ENCODE measurements at regions not wholly inside any gene's neighbourhood (a gene's known extent, or its start where the extent isn't known, plus 50 kb on each side); places are given as distances from the start of the nearest gene placed in this dataset.

DNA sequence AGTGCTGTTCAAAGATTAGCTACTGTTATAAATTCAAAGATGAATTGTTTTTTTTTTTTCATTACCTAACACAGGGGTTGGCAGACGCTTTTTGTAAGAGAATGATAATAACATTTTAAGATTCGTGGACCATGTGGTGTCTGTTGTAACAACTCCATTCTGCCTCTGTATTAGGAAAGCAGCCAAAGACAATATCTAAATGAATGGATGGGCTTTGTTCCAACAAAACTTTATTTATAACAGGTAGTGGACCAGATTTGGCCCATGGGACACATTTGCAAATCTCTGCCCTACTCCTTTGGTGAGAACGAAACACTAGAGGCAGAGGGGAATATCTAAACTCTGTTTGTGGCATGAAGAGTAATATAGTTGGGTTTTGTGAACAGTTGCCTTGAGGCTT lies 83.6 kb upstream of the BLID start:
- dilution Hi-C loops (cut with HindIII; ENCODE audit: low sequenced_read_pairs, unreplicated experiment) (no loop called here), in situ Hi-C loops (cut with MboI; ENCODE audit: low sequenced_read_pairs) (loop anchor here (10.0 to 25.0 kb wide), 3 partner anchors 95 to 988 kb away; partner anchors contain the start of gene CLMP), intact Hi-C loops (cut with micrococcal nuclease) (loop anchor here (5.0 to 10.0 kb wide), 4 partner anchors 32 to 735 kb away; no protein-coding TSS in a partner anchor)
- Histone ChIP-seq H2BK5ac (ENCODE audit: low read depth, low read length, poor library complexity, severe bottlenecking) (peak overlapping the region; percentile 75), H3K9me1 (ENCODE audit: insufficient read depth, low read length) (peaks cover 12% of the 10 kb centered on the region), H4K5ac (ENCODE audit: low read depth, low read length) (peak overlapping the region; percentile 52; the same call in 1 of the 2 replicates), H4K20me1 (ENCODE audit: insufficient read depth, low read length) (no peaks in the 10 kb centered on the region), H3K4me1 (ENCODE audit: control insufficient read depth, insufficient read depth, low read length) (peaks cover 26% of the 10 kb centered on the region), H3K27me3 (ENCODE audit: control insufficient read depth, insufficient read depth, low read length) (no peaks in the 10 kb centered on the region), H3K4ac (ENCODE audit: low read depth, low read length) (peak overlapping the region; percentile 85), H2AK9ac (replicated peaks; ENCODE audit: low read depth, low read length, poor library complexity) (no peak overlapping the region), H3K36me3 (ENCODE audit: control insufficient read depth, insufficient read depth, low read length) (peaks cover 12% of the 10 kb centered on the region), H2BK20ac (ENCODE audit: low read depth, low read length) (peak overlapping the region; percentile 89), H3K79me1 (ENCODE audit: low read depth in 1 of 2, low read length in 2 of 2) (peaks cover 14 to 55% of the 10 kb centered on the region in 2 experiments; a peak in 3 of 4 replicates), H4K91ac (ENCODE audit: insufficient read depth, low read depth, low read length) (peak overlapping the region; percentile 79), H3K23ac (ENCODE audit: low read depth, low read length) (peak overlapping the region; percentile 66), H2AFZ (replicated peaks; ENCODE audit: low read length, poor library complexity) (no peak overlapping the region), H3K9ac (ENCODE audit: low read depth, low read length) (no peak overlapping the region), H3K14ac (replicated peaks; ENCODE audit: low read depth, low read length) (peak overlapping the region; percentile 72; the same call in 1 of the 2 replicates), H3K4me2 (ENCODE audit: low read depth, low read length) (no peak overlapping the region), H2BK15ac (ENCODE audit: low read depth, low read length) (peak overlapping the region; percentile 72; the same call in 2 of the 3 replicates), H4K8ac (ENCODE audit: low read depth in 2 of 2, low read length in 2 of 2) (peak overlapping the region; percentile 70 to 76), H3K56ac (ENCODE audit: extremely low read depth, insufficient read depth, low read length) (peak overlapping the region; percentile 66; the same call in 1 of the 2 replicates), H2BK120ac (ENCODE audit: low read depth, low read length) (peak overlapping the region; percentile 90), H2AK5ac (ENCODE audit: low read depth, low read length) (peak overlapping the region; percentile 67), H3K4me3 (ENCODE audit: insufficient read depth, low read depth, low read length) (no peak overlapping the region), H3K27ac (ENCODE audit: insufficient read depth, low read length) (peak overlapping the region; percentile 26; the same call in 1 of the 2 replicates), H3K18ac (ENCODE audit: low read depth, low read length) (peak overlapping the region; percentile 58; the same call in 1 of the 2 replicates), H3K9me3 (ENCODE audit: control insufficient read depth, insufficient read depth, low read length) (no peaks in the 10 kb centered on the region)
- POLR2A ChIA-PET (ENCODE audit: unreplicated experiment), result interaction anchor here (1.2 kb wide), 1 partner anchor 19 kb away, joined by 5 read pairs; no protein-coding TSS in a partner anchor
- no CpG with 5 or more reads among the region's 3 CpGs for WGBS, 2 experiments (ENCODE audit: extremely low coverage in 2 of 2, insufficient read length in 1 of 2)
- TF ChIP-seq SMC3 (IDR thresholded peaks at IDR 0.05; ENCODE audit: low read depth, low read length) (no peak), MXI1 (IDR thresholded peaks at IDR 0.05; ENCODE audit: borderline replicate concordance, low read depth, low read length) (no peak)
- CTCF ChIA-PET, result no interaction called here
- ATAC-seq (ENCODE audit: low read depth) (no peak), DNase-seq (no peak)
- BruUV-seq (replicated peaks), result no TSS peak
